K562 (cell line): ENCODE measurements at regions not wholly inside any gene's neighbourhood (a gene's known extent, or its start where the extent isn't known, plus 50 kb on each side); places are given as distances from the start of the nearest gene placed in this dataset.

Experiments used
- ATAC-seq: fragments of 200-7000 bp; cut with Tn5 transposase; 3 replicates; pipeline ENCODE4 v1.9.1; 2020; ENCODE audit warnings: moderate library complexity
- BruUV-seq: library from RNA; stranded (reverse); fragments of 400-500 nt; replicated peaks from 2 replicates; lab custom pipeline; 2021; lab: Mats Ljungman, UMichigan
- CTCF ChIA-PET: fragments of 300-600 bp; formaldehyde crosslinking; extraction: SDS; loops from one replicate; lab custom pipeline; 2021; ENCODE audit warnings: low intra/inter-chr PET ratio; lab: Yijun Ruan, JAX
- POLR2A ChIA-PET: fragments of 300-600, 350-650 bp; sonication (Branson Sonifier 250); formaldehyde crosslinking; extraction: SDS; loops from one replicate; lab custom pipeline; 2021; ENCODE audit warnings: antibody characterized with exemption, inconsistent platforms; lab: Yijun Ruan, JAX
- DNase-seq, 4 experiments: peaks; one replicate each; pipeline versions ENCODE4 v3.0.0 to v3.0.0-alpha.2; 2011 to 2018; ENCODE audit warnings: low spot score in 3 of 4, mixed read lengths in 3 of 4; ENCODE audit errors: extremely low read depth in 1 of 4
- FAIRE-seq: peaks from 2 replicates; lab custom pipeline; 2011; peaks lifted over from hg19 to GRCh38; lab: Jason Lieb, UNC
- H2AFZ ChIP-seq: 2 replicates; pipeline ENCODE4 v1.6.0; 2011; ENCODE audit warnings: low read depth, low read length, control low read depth, inconsistent platforms
- H3K27ac ChIP-seq: fragments of 200-600 bp; 3 replicates; pipeline ENCODE4 v1.8.0; 2011; ENCODE audit warnings: low read depth, mild to moderate bottlenecking, control low read depth, inconsistent platforms, low read length, moderate library complexity, mixed read lengths; ENCODE audit errors: extremely low read depth
- H3K27me3 ChIP-seq, 2 experiments: fragments of 300-600 bp in 1 of 2; 2 replicates in 1 of 2; 3 replicates in 1 of 2; pipeline versions ENCODE4 v1.6.0 to v1.8.0; 2011; ENCODE audit warnings: inconsistent platforms in 2 of 2, low read length in 2 of 2, mild to moderate bottlenecking in 1 of 2, mixed read lengths in 1 of 2, moderate library complexity in 1 of 2; ENCODE audit not compliant: control insufficient read depth in 2 of 2, insufficient read depth in 2 of 2
- H3K36me3 ChIP-seq: fragments of 300-600 bp; 3 replicates; pipeline ENCODE4 v1.8.0; 2011; ENCODE audit warnings: mild to moderate bottlenecking, low read length, inconsistent platforms; ENCODE audit not compliant: control insufficient read depth, insufficient read depth
- H3K4me1 ChIP-seq, 2 experiments: fragments of 200-600 bp in 1 of 2; replicated peaks in 1 of 2; 2 replicates in 1 of 2; 3 replicates in 1 of 2; pipeline versions ENCODE4 v1.5.1 to v1.8.0; 2011; ENCODE audit warnings: inconsistent platforms in 2 of 2, low read length in 2 of 2, mild to moderate bottlenecking in 1 of 2, mixed read lengths in 1 of 2, moderate library complexity in 1 of 2; ENCODE audit not compliant: control insufficient read depth in 2 of 2, insufficient read depth in 2 of 2
- H3K4me2 ChIP-seq: 2 replicates; pipeline ENCODE4 v1.6.1; 2011; ENCODE audit warnings: low read length, control low read depth, inconsistent platforms, mixed read lengths; ENCODE audit not compliant: insufficient read depth
- H3K4me3 ChIP-seq: fragments of 200-600 bp; sonication (generic), shearing (Covaris generic); 2 replicates; pipeline ENCODE4 v1.5.1; 2016; ENCODE audit warnings: control low read depth, inconsistent platforms
- H3K79me2 ChIP-seq: fragments of 200-600 bp; 3 replicates; pipeline ENCODE4 v1.8.0; 2011; ENCODE audit warnings: low read length, inconsistent platforms; ENCODE audit not compliant: control insufficient read depth, insufficient read depth
- H3K9ac ChIP-seq, 2 experiments: 2 replicates each; pipeline versions ENCODE4 v1.6.0 to v1.6.1; 2011; ENCODE audit warnings: low read depth in 2 of 2, low read length in 2 of 2, control low read depth in 1 of 2, inconsistent platforms in 1 of 2, mild to moderate bottlenecking in 1 of 2, mixed read lengths in 1 of 2; ENCODE audit not compliant: insufficient read depth in 1 of 2
- H3K9me1 ChIP-seq: one replicate; pipeline ENCODE4 v1.6.0; 2011; ENCODE audit warnings: inconsistent platforms, mild to moderate bottlenecking, low read length, moderate library complexity; ENCODE audit not compliant: control insufficient read depth, insufficient read depth
- H3K9me3 ChIP-seq: replicated peaks from 2 replicates; pipeline ENCODE4 v1.5.1; 2011; ENCODE audit warnings: low read depth, low read length, inconsistent platforms; ENCODE audit not compliant: control insufficient read depth, insufficient read depth
- H4K20me1 ChIP-seq: replicated peaks from 2 replicates; pipeline ENCODE4 v1.6.1; 2011; ENCODE audit warnings: low read length, inconsistent platforms, mixed read lengths; ENCODE audit not compliant: control insufficient read depth, insufficient read depth
- BMI1 ChIP-seq: fragments of 150-350 bp; IDR thresholded peaks from 2 replicates; pipeline ENCODE4 v1.6.1; 2014; ENCODE audit warnings: low read length
- BRCA1 ChIP-seq, 2 experiments: fragments of 450-650 bp in 1 of 2; sonication (generic) in 1 of 2; formaldehyde crosslinking in 1 of 2; IDR thresholded peaks; 2 replicates each; pipeline versions ENCODE4 v1.5.0 to v1.6.1; 2017 to 2020; ENCODE audit warnings: mild to moderate bottlenecking in 1 of 2, missing genetic modification reagents in 1 of 2
- BRF2 ChIP-seq: IDR thresholded peaks from 3 replicates; pipeline ENCODE4 v1.6.1; 2011; ENCODE audit warnings: borderline replicate concordance, mild to moderate bottlenecking; ENCODE audit not compliant: insufficient read length, insufficient read depth
- ILF3 ChIP-seq: fragments of 450-650 bp; IDR thresholded peaks from 2 replicates; pipeline ENCODE4 v1.6.1; 2018; ENCODE audit warnings: antibody characterized with exemption, mild to moderate bottlenecking, moderate library complexity, borderline replicate concordance
- JUN ChIP-seq, 2 experiments: sonication (generic) in 1 of 2; formaldehyde crosslinking in 1 of 2; IDR thresholded peaks; 2 replicates each; pipeline versions ENCODE4 v1.6.1 to v1.8.0; 2012 to 2022; ENCODE audit warnings: borderline replicate concordance in 2 of 2, mild to moderate bottlenecking in 2 of 2, improper control_type of control experiment in 1 of 2, low read depth in 1 of 2, low read length in 1 of 2, missing genetic modification reagents in 1 of 2
- MYNN ChIP-seq, 2 experiments: sonication (generic); formaldehyde crosslinking in 1 of 2; IDR thresholded peaks; 2 replicates each; pipeline versions ENCODE4 v1.5.0 to v1.6.1; 2016 to 2020; ENCODE audit warnings: antibody characterized with exemption in 1 of 2, missing genetic modification reagents in 1 of 2
- ZNF175 ChIP-seq: fragments of 200-800 bp; sonication (Bioruptor generic); IDR thresholded peaks from 2 replicates; pipeline ENCODE4 v1.6.1; 2016; ENCODE audit warnings: low read depth, mild to moderate bottlenecking, missing genetic modification characterization, missing compliant biosample characterization
- ZNF408 ChIP-seq: fragments of 250-450 bp; sonication (Bioruptor Pico); IDR thresholded peaks from 2 replicates; pipeline ENCODE4 v1.4.0; 2020; ENCODE audit warnings: low read depth, mild to moderate bottlenecking, moderate library complexity
- WGBS: fragments of 100-300 bp; shearing (Covaris generic); methylation state at CpG from one replicate; pipeline ENCODE4 v1.1.6; 2016; ENCODE audit warnings: low coverage, mixed read lengths; ENCODE audit not compliant: insufficient coverage; ENCODE audit errors: missing lambda C conversion rate; 5-methylcytosine and 5-hydroxymethylcytosine counted together
- in situ Hi-C: fragments of 300-500 bp; cut with MboI; formaldehyde crosslinking; loops from 4 replicates; pipeline ENCODE4 v1.15.0; 2018; ENCODE audit warnings: inconsistent platforms, mixed read lengths
- intact Hi-C: fragments of 100-400 bp; cut with micrococcal nuclease; formaldehyde crosslinking; loops from 2 replicates; pipeline ENCODE4 v1.14.2; 2022
- TF ChIP-seq, protein P1 (sequence below): fragments of 450-650 bp; IDR thresholded peaks from 2 replicates; pipeline ENCODE4 v1.7.0; 2016; ENCODE audit warnings: borderline replicate concordance

- TF ChIP-seq ZNF175 (CRISPR knock-in tag), result no peak
- no peak for TF ChIP-seq MYNN (IDR thresholded peaks at IDR 0.05)
- TF ChIP-seq MYNN (CRISPR knock-in tag; IDR thresholded peaks at IDR 0.05), result no peak
- TF ChIP-seq BMI1, result no peak
- no peak for TF ChIP-seq BRCA1 (IDR thresholded peaks at IDR 0.05)
- no peak for TF ChIP-seq BRCA1 (CRISPR knock-in tag; IDR thresholded peaks at IDR 0.05)
- TF ChIP-seq BRF2, result no peak
- no peak for TF ChIP-seq ILF3
- TF ChIP-seq JUN (IDR thresholded peaks at IDR 0.05; ENCODE audit: borderline replicate concordance, low read depth, low read length), result no peak
- no peak for TF ChIP-seq JUN (CRISPR knock-in tag; IDR thresholded peaks at IDR 0.05; ENCODE audit: borderline replicate concordance)
Measured at GRCh38 chr12:127334912-127335644, 931.9 kb upstream of the TMEM132C start (continued).

- Histone ChIP-seq H3K4me3 (no peak overlapping the region), H3K36me3 (no peaks in the 10 kb centered on the region), H3K27me3 (no peaks in the 10 kb centered on the region), H3K4me1 (no peaks in the 10 kb centered on the region), H3K9ac (no peak overlapping the region), H3K27ac (no peak overlapping the region), H2AFZ (no peak overlapping the region), H3K4me2 (no peak overlapping the region), H3K79me2 (no peaks in the 10 kb centered on the region), H3K9me3 (no peaks in the 10 kb centered on the region), H3K9me1 (no peaks in the 10 kb centered on the region), H4K20me1 (no peaks in the 10 kb centered on the region)
- DNase-seq, result no peak
- ChIA-PET POLR2A (no interaction called here), CTCF (no interaction called here)
- 0% methylated on average over 1 of the region's 1 CpG for WGBS
- in situ Hi-C loops (no loop called here), intact Hi-C loops (no loop called here)
- no TSS peak for BruUV-seq
- no peak for FAIRE-seq
- TF ChIP-seq, protein P1, sequence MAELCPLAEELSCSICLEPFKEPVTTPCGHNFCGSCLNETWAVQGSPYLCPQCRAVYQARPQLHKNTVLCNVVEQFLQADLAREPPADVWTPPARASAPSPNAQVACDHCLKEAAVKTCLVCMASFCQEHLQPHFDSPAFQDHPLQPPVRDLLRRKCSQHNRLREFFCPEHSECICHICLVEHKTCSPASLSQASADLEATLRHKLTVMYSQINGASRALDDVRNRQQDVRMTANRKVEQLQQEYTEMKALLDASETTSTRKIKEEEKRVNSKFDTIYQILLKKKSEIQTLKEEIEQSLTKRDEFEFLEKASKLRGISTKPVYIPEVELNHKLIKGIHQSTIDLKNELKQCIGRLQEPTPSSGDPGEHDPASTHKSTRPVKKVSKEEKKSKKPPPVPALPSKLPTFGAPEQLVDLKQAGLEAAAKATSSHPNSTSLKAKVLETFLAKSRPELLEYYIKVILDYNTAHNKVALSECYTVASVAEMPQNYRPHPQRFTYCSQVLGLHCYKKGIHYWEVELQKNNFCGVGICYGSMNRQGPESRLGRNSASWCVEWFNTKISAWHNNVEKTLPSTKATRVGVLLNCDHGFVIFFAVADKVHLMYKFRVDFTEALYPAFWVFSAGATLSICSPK, result no peak
- TF ChIP-seq ZNF408 (CRISPR knock-in tag), result no peak
- no peak for ATAC-seq
Measured at GRCh38 chr12:127336416-127336815, 930.6 kb upstream of the TMEM132C start.
